CD4-positive, alpha-beta T cell (primary cell): ENCODE measurements at regions not wholly inside any gene's neighbourhood (a gene's known extent, or its start where the extent isn't known, plus 50 kb on each side); places are given as distances from the start of the nearest gene placed in this dataset.

Source experiments
- ATAC-seq: fragments of 200-7000 bp; cut with Tn5 transposase; one replicate; pipeline ENCODE4 v1.10.0; 2022; ENCODE audit warnings: mild to moderate bottlenecking; ENCODE audit not compliant: poor library complexity
- CTCF ChIA-PET: fragments of 350-600 bp; sonication (Branson Sonifier 250); formaldehyde crosslinking; loops from one replicate; lab custom pipeline; 2021; ENCODE audit warnings: antibody characterized with exemption, inconsistent platforms; lab: Charles Lee
- POLR2A ChIA-PET: fragments of 350-600 bp; sonication (Branson Sonifier 250); formaldehyde crosslinking; loops from one replicate; lab custom pipeline; 2021; ENCODE audit warnings: antibody characterized with exemption, inconsistent platforms; lab: Charles Lee
- DNase-seq, 14 experiments: peaks; one replicate each; pipeline ENCODE4 v3.0.0-alpha.2; 2013 to 2020; ENCODE audit warnings: mixed read lengths in 2 of 14
- H3K27ac ChIP-seq, 2 donors: one replicate each; pipeline versions ENCODE4 v1.5.1 to v1.7.0; 2013; ENCODE audit warnings: low read length in 2 of 2, low read depth in 1 of 2, mild to moderate bottlenecking in 1 of 2
- H3K27me3 ChIP-seq, 2 experiments: 1 replicate in 1 of 2; 2 replicates in 1 of 2; pipeline versions ENCODE4 v1.6.1 to v1.7.0; 2013; ENCODE audit warnings: low read length in 2 of 2, control low read depth in 1 of 2, mild to moderate bottlenecking in 1 of 2, moderate library complexity in 1 of 2; ENCODE audit not compliant: insufficient read depth in 2 of 2, control insufficient read depth in 1 of 2
- H3K36me3 ChIP-seq: one replicate; pipeline ENCODE4 v1.6.1; 2013; ENCODE audit warnings: low read length, control low read depth; ENCODE audit not compliant: insufficient read depth
- H3K4me1 ChIP-seq: one replicate; pipeline ENCODE4 v1.6.1; 2013; ENCODE audit warnings: low read length, control low read depth; ENCODE audit not compliant: insufficient read depth
- H3K4me3 ChIP-seq: one replicate; pipeline ENCODE4 v1.5.1; 2013; ENCODE audit warnings: mild to moderate bottlenecking, low read length, moderate library complexity
- H3K9me3 ChIP-seq, 2 experiments: 1 replicate in 1 of 2; 2 replicates in 1 of 2; pipeline versions ENCODE4 v1.6.1 to v1.7.0; 2013; ENCODE audit warnings: low read length in 2 of 2, mild to moderate bottlenecking in 2 of 2, control low read depth in 1 of 2, moderate library complexity in 1 of 2; ENCODE audit not compliant: control insufficient read depth in 1 of 2, insufficient read depth in 1 of 2
- H3K27ac Mint-ChIP-seq: one replicate; pipeline ENCODE4 v1.8.0; 2020; ENCODE audit warnings: mixed read lengths
- H3K27me3 Mint-ChIP-seq: one replicate; pipeline ENCODE4 v1.8.0; 2021; ENCODE audit warnings: mixed read lengths
- H3K36me3 Mint-ChIP-seq: one replicate; pipeline ENCODE4 v1.8.0; 2021; ENCODE audit warnings: low read depth, mixed read lengths
- H3K4me1 Mint-ChIP-seq: one replicate; pipeline ENCODE4 v1.8.0; 2021; ENCODE audit warnings: low read depth, mixed read lengths
- H3K4me3 Mint-ChIP-seq: one replicate; pipeline ENCODE4 v1.8.0; 2020; ENCODE audit warnings: mild to moderate bottlenecking, mixed read lengths
- H3K9me3 Mint-ChIP-seq: one replicate; pipeline ENCODE4 v1.8.0; 2020; ENCODE audit warnings: mixed read lengths
- intact Hi-C, 2 experiments: fragments of 100-400 bp; cut with DNase I in 1 of 2; cut with micrococcal nuclease in 1 of 2; formaldehyde crosslinking; loops; one replicate each; pipeline versions ENCODE4 v1.15.1 to v1.9.0; 2023 to 2025; cut with DNase I, micrococcal nuclease
- TF ChIP-seq, protein P1 (sequence below): fragments of 200-600 bp; IDR thresholded peaks from one replicate; pipeline ENCODE4 v1.8.0; 2022; ENCODE audit warnings: antibody characterized with exemption, mild to moderate bottlenecking

GRCh38 chr2:41483982-41484857, 563.6 kb upstream of the PKDCC start:
- ChIA-PET CTCF (no interaction called here), POLR2A (no interaction called here)
- H3K9me3 ChIP-seq: no peaks in the 10 kb centered on the region
- H3K27ac Mint-ChIP-seq: no peak overlapping the region
- H3K27me3 Mint-ChIP-seq: no peaks in the 10 kb centered on the region
- intact Hi-C loops: no loop called here
- H3K4me1 Mint-ChIP-seq: no peaks in the 10 kb centered on the region
- DNase-seq (no peak), ATAC-seq (no peak)
- H3K9me3 Mint-ChIP-seq: peaks cover 11% of the 10 kb centered on the region
- H3K4me3 ChIP-seq: no peak overlapping the region
- H3K36me3 Mint-ChIP-seq: no peaks in the 10 kb centered on the region
- H3K27me3 ChIP-seq: no peaks in the 10 kb centered on the region
- no peaks in the 10 kb centered on the region for H3K36me3 ChIP-seq
- H3K27ac ChIP-seq: no peak overlapping the region
- TF ChIP-seq, protein P1, sequence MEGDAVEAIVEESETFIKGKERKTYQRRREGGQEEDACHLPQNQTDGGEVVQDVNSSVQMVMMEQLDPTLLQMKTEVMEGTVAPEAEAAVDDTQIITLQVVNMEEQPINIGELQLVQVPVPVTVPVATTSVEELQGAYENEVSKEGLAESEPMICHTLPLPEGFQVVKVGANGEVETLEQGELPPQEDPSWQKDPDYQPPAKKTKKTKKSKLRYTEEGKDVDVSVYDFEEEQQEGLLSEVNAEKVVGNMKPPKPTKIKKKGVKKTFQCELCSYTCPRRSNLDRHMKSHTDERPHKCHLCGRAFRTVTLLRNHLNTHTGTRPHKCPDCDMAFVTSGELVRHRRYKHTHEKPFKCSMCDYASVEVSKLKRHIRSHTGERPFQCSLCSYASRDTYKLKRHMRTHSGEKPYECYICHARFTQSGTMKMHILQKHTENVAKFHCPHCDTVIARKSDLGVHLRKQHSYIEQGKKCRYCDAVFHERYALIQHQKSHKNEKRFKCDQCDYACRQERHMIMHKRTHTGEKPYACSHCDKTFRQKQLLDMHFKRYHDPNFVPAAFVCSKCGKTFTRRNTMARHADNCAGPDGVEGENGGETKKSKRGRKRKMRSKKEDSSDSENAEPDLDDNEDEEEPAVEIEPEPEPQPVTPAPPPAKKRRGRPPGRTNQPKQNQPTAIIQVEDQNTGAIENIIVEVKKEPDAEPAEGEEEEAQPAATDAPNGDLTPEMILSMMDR: no peak
- no peak overlapping the region for H3K4me3 Mint-ChIP-seq
- H3K4me1 ChIP-seq: no peaks in the 10 kb centered on the region

DNA sequence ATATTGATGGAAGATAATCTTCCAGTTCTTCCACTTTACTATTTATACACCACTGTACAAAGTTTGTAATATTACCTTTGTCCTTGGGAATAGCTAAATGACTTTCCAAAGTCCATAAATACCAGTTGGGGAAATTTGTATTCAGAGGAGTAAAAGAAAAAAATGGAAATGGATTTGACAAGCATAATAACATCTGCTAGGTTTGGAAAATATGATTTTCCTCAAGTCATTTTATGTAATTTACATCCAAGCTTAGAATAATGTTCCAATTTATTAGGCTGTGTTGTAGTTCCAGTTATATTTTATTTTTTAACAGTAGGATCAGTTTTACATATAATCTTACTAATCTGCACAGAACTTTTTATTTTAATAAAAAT, 563.0 kb upstream of the PKDCC start:
- H3K9me3 Mint-ChIP-seq: peaks cover 11% of the 10 kb centered on the region
- no peaks in the 10 kb centered on the region for H3K9me3 ChIP-seq
- POLR2A ChIA-PET: no interaction called here
- intact Hi-C loops: no loop called here
- no peaks in the 10 kb centered on the region for H3K36me3 Mint-ChIP-seq
- TF ChIP-seq, protein P1: no peak
- no peak overlapping the region for H3K27ac ChIP-seq
- DNase-seq (no peak), ATAC-seq (no peak)
- no peaks in the 10 kb centered on the region for H3K27me3 Mint-ChIP-seq
- CTCF ChIA-PET: no interaction called here
- no peaks in the 10 kb centered on the region for H3K27me3 ChIP-seq
- no peaks in the 10 kb centered on the region for H3K4me1 Mint-ChIP-seq
- no peaks in the 10 kb centered on the region for H3K36me3 ChIP-seq
- H3K4me3 Mint-ChIP-seq: no peak overlapping the region
- H3K4me3 ChIP-seq: no peak overlapping the region
- H3K27ac Mint-ChIP-seq: no peak overlapping the region
- H3K4me1 ChIP-seq: no peaks in the 10 kb centered on the region

GRCh38 chr2:41486948-41487347, 560.9 kb upstream of the PKDCC start:
- ATAC-seq (no peak), DNase-seq (no peak)
- no peaks in the 10 kb centered on the region for H3K9me3 ChIP-seq
- no peaks in the 10 kb centered on the region for H3K4me1 Mint-ChIP-seq
- TF ChIP-seq, protein P1: no peak
- no peaks in the 10 kb centered on the region for H3K4me1 ChIP-seq
- no peak overlapping the region for H3K4me3 ChIP-seq
- peaks cover 11% of the 10 kb centered on the region for H3K9me3 Mint-ChIP-seq
- H3K4me3 Mint-ChIP-seq: no peak overlapping the region
- POLR2A ChIA-PET: no interaction called here
- H3K27ac Mint-ChIP-seq: no peak overlapping the region
- H3K27me3 ChIP-seq: no peaks in the 10 kb centered on the region
- no peaks in the 10 kb centered on the region for H3K27me3 Mint-ChIP-seq
- no peaks in the 10 kb centered on the region for H3K36me3 ChIP-seq
- CTCF ChIA-PET: no interaction called here
- intact Hi-C loops: no loop called here
- no peaks in the 10 kb centered on the region for H3K36me3 Mint-ChIP-seq
- H3K27ac ChIP-seq: no peak overlapping the region
